CD4-positive, alpha-beta T cell treated with Interleukin-12 subunit alpha and Interleukin-12 subunit beta, for 1 hour (primary cell): ENCODE measurements at regions not wholly inside any gene's neighbourhood (a gene's known extent, or its start where the extent isn't known, plus 50 kb on each side); places are given as distances from the start of the nearest gene placed in this dataset.
"Not testable (repeated sequence)": the region's sequence is repeated elsewhere in the genome, so short reads cannot be mapped to it uniquely, and the experiment has no call there.

ENCODE experiments used
- DNase-seq: peaks from one replicate; pipeline ENCODE4 v3.0.0-alpha.2; 2020

GRCh38 chr1:181947441-181947840 lies 114.1 kb downstream of the ZNF648 start:
- DNase-seq = no peak

GRCh38 chr1:181936768-181937581 lies 124.5 kb downstream of the ZNF648 start:
- peak; percentile 17 for DNase-seq

- DNase-seq = no peak
These were observed 125.2 kb downstream of the ZNF648 start for GRCh38 chr1:181936269-181936668.

GRCh38 chr1:181931873-181932272 lies 129.6 kb downstream of the ZNF648 start:
- no peak for DNase-seq

GRCh38 chr1:181930187-181930586 lies 131.3 kb downstream of the ZNF648 start:
- DNase-seq = no peak

- no peak for DNase-seq
These were observed 134.8 kb downstream of the ZNF648 start for GRCh38 chr1:181926697-181927096.

- not testable (repeated sequence) for DNase-seq
These were observed 137.5 kb downstream of the ZNF648 start for GRCh38 chr1:181924034-181924433.

- DNase-seq = no peak
These were observed 142.0 kb downstream of the ZNF648 start for GRCh38 chr1:181919542-181919941.

- no peak for DNase-seq
These were observed 142.5 kb downstream of the ZNF648 start for GRCh38 chr1:181918880-181919525.

GRCh38 chr1:181911715-181912114 lies 149.8 kb downstream of the ZNF648 start:
- DNase-seq = no peak

- DNase-seq = no peak
These were observed 150.6 kb downstream of the ZNF648 start for GRCh38 chr1:181910905-181911304.

GRCh38 chr1:181909010-181909409 lies 152.5 kb downstream of the ZNF648 start:
- no peak for DNase-seq

- no peak for DNase-seq
These were observed 154.9 kb downstream of the ZNF648 start for GRCh38 chr1:181906631-181907030.

GRCh38 chr1:181905944-181906597 lies 155.4 kb downstream of the ZNF648 start:
- DNase-seq = no peak

GRCh38 chr1:181898773-181899172 lies 162.7 kb downstream of the ZNF648 start:
- DNase-seq = no peak

- DNase-seq = no peak
These were observed 164.7 kb downstream of the ZNF648 start for GRCh38 chr1:181896824-181897223.

- no peak for DNase-seq
These were observed 167.1 kb downstream of the ZNF648 start for GRCh38 chr1:181894439-181894859.

GRCh38 chr1:181893937-181894336 lies 167.6 kb downstream of the ZNF648 start:
- no peak for DNase-seq

GRCh38 chr1:181893150-181893549 lies 168.4 kb downstream of the ZNF648 start:
- not testable (repeated sequence) for DNase-seq

- no peak for DNase-seq
These were observed 188.9 kb downstream of the ZNF648 start for GRCh38 chr1:181872562-181872961.

- DNase-seq = no peak
These were observed 197.8 kb downstream of the ZNF648 start for GRCh38 chr1:181863736-181864135.

GRCh38 chr1:181863006-181863405 lies 198.5 kb downstream of the ZNF648 start:
- DNase-seq = no peak

GRCh38 chr1:181858135-181858534 lies 203.4 kb downstream of the ZNF648 start:
- no peak for DNase-seq
